Stomach (tissue), 4 donors: ENCODE measurements at regions not wholly inside any gene's neighbourhood (a gene's known extent, or its start where the extent isn't known, plus 50 kb on each side); places are given as distances from the start of the nearest gene placed in this dataset.

Experiments
- POLR2A ChIP-seq, 4 donors: fragments of 450-650 bp; IDR thresholded peaks; one replicate each; pipeline ENCODE4 v1.6.1; 2016; ENCODE audit warnings: antibody characterized with exemption in 4 of 4, control low read depth in 2 of 4, mild to moderate bottlenecking in 1 of 4, moderate library complexity in 1 of 4
- POLR2AphosphoS5 ChIP-seq, 3 donors: sonication (generic); formaldehyde crosslinking; IDR thresholded peaks; one replicate each; pipeline ENCODE4 v1.6.1; 2016; ENCODE audit warnings: antibody characterized with exemption in 3 of 3
- TF ChIP-seq, protein P1 (sequence below), 7 experiments: fragments of 450-650 bp in 4 of 7; fragments of 200-600 bp in 3 of 7; sonication (generic) in 3 of 7; IDR thresholded peaks; one replicate each; pipeline ENCODE4 v1.5.1; 2016 to 2019; ENCODE audit warnings: antibody characterized with exemption in 7 of 7, control low read depth in 2 of 7, mild to moderate bottlenecking in 1 of 7

DNA sequence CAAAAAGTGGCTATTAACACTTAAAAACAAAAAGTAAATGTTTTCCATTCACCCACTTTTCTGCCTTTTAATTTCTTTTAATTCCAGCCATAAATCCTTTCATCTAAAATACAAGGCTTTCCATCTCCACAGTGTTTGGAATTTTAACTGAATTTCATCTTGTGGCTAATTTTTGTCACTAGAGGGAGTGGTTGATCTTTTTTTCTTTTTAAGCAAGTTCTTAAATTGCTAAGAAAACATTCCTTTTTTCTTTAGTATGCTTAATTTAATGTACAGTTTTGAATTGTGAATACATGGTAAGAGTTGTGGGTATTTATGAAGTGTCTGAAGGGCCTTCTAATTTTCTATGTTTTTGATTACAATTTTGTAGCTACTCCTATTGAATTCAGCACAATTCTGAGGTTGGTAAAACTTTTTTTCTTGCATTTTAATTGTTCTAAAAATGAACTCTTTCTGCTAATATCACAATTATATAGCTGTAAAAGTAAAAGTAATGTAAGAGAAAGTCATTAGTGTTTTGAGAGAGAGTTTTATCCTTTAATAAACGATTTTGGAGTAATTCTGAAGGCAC, 54.9 kb upstream of the ANK3 start:
- no peak for TF ChIP-seq POLR2AphosphoS5 (IDR thresholded peaks at IDR 0.05)
- TF ChIP-seq, protein P1, sequence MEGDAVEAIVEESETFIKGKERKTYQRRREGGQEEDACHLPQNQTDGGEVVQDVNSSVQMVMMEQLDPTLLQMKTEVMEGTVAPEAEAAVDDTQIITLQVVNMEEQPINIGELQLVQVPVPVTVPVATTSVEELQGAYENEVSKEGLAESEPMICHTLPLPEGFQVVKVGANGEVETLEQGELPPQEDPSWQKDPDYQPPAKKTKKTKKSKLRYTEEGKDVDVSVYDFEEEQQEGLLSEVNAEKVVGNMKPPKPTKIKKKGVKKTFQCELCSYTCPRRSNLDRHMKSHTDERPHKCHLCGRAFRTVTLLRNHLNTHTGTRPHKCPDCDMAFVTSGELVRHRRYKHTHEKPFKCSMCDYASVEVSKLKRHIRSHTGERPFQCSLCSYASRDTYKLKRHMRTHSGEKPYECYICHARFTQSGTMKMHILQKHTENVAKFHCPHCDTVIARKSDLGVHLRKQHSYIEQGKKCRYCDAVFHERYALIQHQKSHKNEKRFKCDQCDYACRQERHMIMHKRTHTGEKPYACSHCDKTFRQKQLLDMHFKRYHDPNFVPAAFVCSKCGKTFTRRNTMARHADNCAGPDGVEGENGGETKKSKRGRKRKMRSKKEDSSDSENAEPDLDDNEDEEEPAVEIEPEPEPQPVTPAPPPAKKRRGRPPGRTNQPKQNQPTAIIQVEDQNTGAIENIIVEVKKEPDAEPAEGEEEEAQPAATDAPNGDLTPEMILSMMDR (IDR thresholded peaks at IDR 0.05), result peak in 5 of 7 experiments; percentile 31 to 52 (median 48)
- TF ChIP-seq POLR2A (IDR thresholded peaks at IDR 0.05), result no peak
